B cell (primary cell): ENCODE measurements at regions not wholly inside any gene's neighbourhood (a gene's known extent, or its start where the extent isn't known, plus 50 kb on each side); places are given as distances from the start of the nearest gene placed in this dataset.

Experiments
- ATAC-seq: fragments of 200-7000 bp; cut with Tn5 transposase; one replicate; pipeline ENCODE4 v1.10.0; 2021; ENCODE audit warnings: low read depth, mild to moderate bottlenecking, moderate number of reproducible peaks, moderate library complexity
- CTCF ChIA-PET: fragments of 350-600 bp; sonication (Branson Sonifier 250); formaldehyde crosslinking; loops from one replicate; lab custom pipeline; 2021; ENCODE audit warnings: antibody characterized with exemption, inconsistent platforms; lab: Charles Lee
- POLR2A ChIA-PET: fragments of 350-600 bp; sonication (Branson Sonifier 250); formaldehyde crosslinking; loops from one replicate; lab custom pipeline; 2021; ENCODE audit warnings: antibody characterized with exemption; lab: Charles Lee
- DNase-seq: peaks from one replicate; pipeline ENCODE4 v3.0.0; 2013
- H2AFZ ChIP-seq: 2 replicates; pipeline ENCODE4 v1.6.1; 2012; ENCODE audit warnings: mild to moderate bottlenecking, low read depth, low read length; ENCODE audit not compliant: insufficient read depth, poor library complexity, severe bottlenecking
- H3K27ac ChIP-seq, 2 donors: 1 replicate in 1 of 2; 2 replicates in 1 of 2; pipeline ENCODE4 v1.5.1; 2012 to 2013; ENCODE audit warnings: low read length in 2 of 2, mild to moderate bottlenecking in 2 of 2, moderate library complexity in 1 of 2
- H3K27me3 ChIP-seq, 4 experiments: fragments of 200-600 bp in 1 of 4; sonication (generic) in 1 of 4; replicated peaks in 1 of 4; 1 replicate in 2 of 4; 2 replicates in 2 of 4; pipeline versions ENCODE4 v1.6.1 to v1.7.0; 2013 to 2016; ENCODE audit warnings: low read length in 3 of 4, mild to moderate bottlenecking in 2 of 4, mixed read lengths in 1 of 4, moderate library complexity in 1 of 4; ENCODE audit not compliant: insufficient read depth in 4 of 4, control insufficient read depth in 3 of 4; ENCODE audit errors: control extremely low read depth in 1 of 4
- H3K36me3 ChIP-seq, 2 experiments: replicated peaks in 1 of 2; 1 replicate in 1 of 2; 2 replicates in 1 of 2; pipeline versions ENCODE4 v1.6.1 to v1.7.1; 2013; ENCODE audit warnings: low read length in 1 of 2; ENCODE audit not compliant: insufficient read depth in 2 of 2, control insufficient read depth in 1 of 2; ENCODE audit errors: control extremely low read depth in 1 of 2, extremely low read depth in 1 of 2
- H3K4me1 ChIP-seq, 2 donors: fragments of 200-600 bp in 1 of 2; sonication (generic) in 1 of 2; 1 replicate in 1 of 2; 2 replicates in 1 of 2; pipeline versions ENCODE4 v1.5.1 to v1.6.1; 2013 to 2017; ENCODE audit warnings: low read length in 2 of 2; ENCODE audit not compliant: control insufficient read depth in 2 of 2, insufficient read depth in 2 of 2
- H3K4me2 ChIP-seq: replicated peaks from 2 replicates; pipeline ENCODE3; 2012; ENCODE audit warnings: mild to moderate bottlenecking, low read depth, low read length; ENCODE audit not compliant: poor library complexity, severe bottlenecking
- H3K4me3 ChIP-seq, 5 experiments: fragments of 200-600 bp in 1 of 5; sonication (generic) in 1 of 5; 1 replicate in 3 of 5; 2 replicates in 2 of 5; pipeline versions ENCODE4 v1.5.1 to v1.7.0; 2011 to 2016; ENCODE audit warnings: low read length in 4 of 5, mild to moderate bottlenecking in 4 of 5, low read depth in 2 of 5, control low read depth in 1 of 5, moderate library complexity in 1 of 5; ENCODE audit not compliant: insufficient read depth in 1 of 5; ENCODE audit errors: control extremely low read depth in 1 of 5, extremely low read depth in 1 of 5
- H3K79me2 ChIP-seq: fragments of 200-600 bp; sonication (generic); one replicate; pipeline ENCODE4 v1.6.0; 2016; ENCODE audit warnings: low read length; ENCODE audit not compliant: control insufficient read depth, insufficient read depth
- H3K9ac ChIP-seq: fragments of 200-600 bp; sonication (generic); 2 replicates; pipeline ENCODE4 v1.6.1; 2017; ENCODE audit warnings: mild to moderate bottlenecking, low read length, moderate library complexity
- H3K9me3 ChIP-seq, 3 donors: one replicate each; pipeline versions ENCODE4 v1.6.1 to v1.7.1; 2013; ENCODE audit warnings: low read length in 2 of 3; ENCODE audit not compliant: control insufficient read depth in 2 of 3, insufficient read depth in 1 of 3; ENCODE audit errors: control extremely low read depth in 1 of 3
- H4K20me1 ChIP-seq: 2 replicates; pipeline ENCODE4 v1.6.0; 2012; ENCODE audit warnings: mild to moderate bottlenecking, low read length; ENCODE audit not compliant: insufficient read depth, control insufficient read depth, poor library complexity, severe bottlenecking
- H3K27ac Mint-ChIP-seq: one replicate; pipeline ENCODE4 v1.8.0; 2021; ENCODE audit warnings: mixed read lengths
- H3K27me3 Mint-ChIP-seq: one replicate; pipeline ENCODE4 v1.8.0; 2021; ENCODE audit warnings: mixed read lengths
- H3K4me1 Mint-ChIP-seq: one replicate; pipeline ENCODE4 v1.8.0; 2021; ENCODE audit warnings: mixed read lengths
- H3K4me3 Mint-ChIP-seq: one replicate; pipeline ENCODE4 v1.8.0; 2021; ENCODE audit warnings: mixed read lengths
- H3K9me3 Mint-ChIP-seq: one replicate; pipeline ENCODE4 v1.8.0; 2022; ENCODE audit warnings: mixed read lengths; ENCODE audit not compliant: insufficient read depth
- EZH2 ChIP-seq: IDR thresholded peaks from 2 replicates; pipeline ENCODE4 v1.6.1; 2012; ENCODE audit warnings: borderline replicate concordance, low read depth, mild to moderate bottlenecking, moderate library complexity, low read length; ENCODE audit not compliant: insufficient read depth, poor library complexity, severe bottlenecking
- WGBS: methylation state at CpG from one replicate; pipeline ENCODE4 v1.1.5; 2013; ENCODE audit warnings: missing lambda C conversion rate; ENCODE audit not compliant: insufficient coverage; 5-methylcytosine and 5-hydroxymethylcytosine counted together
- intact Hi-C: fragments of 100-400 bp; cut with micrococcal nuclease; formaldehyde crosslinking; loops from one replicate; pipeline ENCODE4 v1.10.0; 2022
- TF ChIP-seq, protein P1 (sequence below): fragments of 200-600 bp; IDR thresholded peaks from one replicate; pipeline ENCODE4 v1.8.0; 2022; ENCODE audit warnings: antibody characterized with exemption, mild to moderate bottlenecking

GRCh38 chr17:21493993-21494392, 117.8 kb downstream of the KCNJ12 start:
- Histone ChIP-seq H4K20me1 (no peaks in the 10 kb centered on the region), H2AFZ (no peak overlapping the region), H3K9me3 (no peaks in the 10 kb centered on the region), H3K9ac (no peak overlapping the region), H3K4me3 (no peak overlapping the region), H3K4me2 (no peak overlapping the region), H3K27me3 (peaks cover 0 to 5% (median 0%) of the 10 kb centered on the region in 4 experiments), H3K4me1 (no peaks in the 10 kb centered on the region), H3K36me3 (no peaks in the 10 kb centered on the region), H3K27ac (no peak overlapping the region), H3K79me2 (no peaks in the 10 kb centered on the region)
- Mint-ChIP-seq H3K9me3 (no peaks in the 10 kb centered on the region), H3K4me3 (no peak overlapping the region), H3K4me1 (no peaks in the 10 kb centered on the region), H3K27me3 (peaks cover 31% of the 10 kb centered on the region), H3K27ac (no peak overlapping the region)
- CTCF ChIA-PET = no interaction called here
- intact Hi-C loops = no loop called here
- ATAC-seq (no peak), DNase-seq (no peak)
- POLR2A ChIA-PET = no interaction called here
- TF ChIP-seq EZH2 = no peak
- TF ChIP-seq, protein P1, sequence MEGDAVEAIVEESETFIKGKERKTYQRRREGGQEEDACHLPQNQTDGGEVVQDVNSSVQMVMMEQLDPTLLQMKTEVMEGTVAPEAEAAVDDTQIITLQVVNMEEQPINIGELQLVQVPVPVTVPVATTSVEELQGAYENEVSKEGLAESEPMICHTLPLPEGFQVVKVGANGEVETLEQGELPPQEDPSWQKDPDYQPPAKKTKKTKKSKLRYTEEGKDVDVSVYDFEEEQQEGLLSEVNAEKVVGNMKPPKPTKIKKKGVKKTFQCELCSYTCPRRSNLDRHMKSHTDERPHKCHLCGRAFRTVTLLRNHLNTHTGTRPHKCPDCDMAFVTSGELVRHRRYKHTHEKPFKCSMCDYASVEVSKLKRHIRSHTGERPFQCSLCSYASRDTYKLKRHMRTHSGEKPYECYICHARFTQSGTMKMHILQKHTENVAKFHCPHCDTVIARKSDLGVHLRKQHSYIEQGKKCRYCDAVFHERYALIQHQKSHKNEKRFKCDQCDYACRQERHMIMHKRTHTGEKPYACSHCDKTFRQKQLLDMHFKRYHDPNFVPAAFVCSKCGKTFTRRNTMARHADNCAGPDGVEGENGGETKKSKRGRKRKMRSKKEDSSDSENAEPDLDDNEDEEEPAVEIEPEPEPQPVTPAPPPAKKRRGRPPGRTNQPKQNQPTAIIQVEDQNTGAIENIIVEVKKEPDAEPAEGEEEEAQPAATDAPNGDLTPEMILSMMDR = no peak
- WGBS = 95% methylated on average over 3 of the region's 10 CpGs

GRCh38 chr17:21495281-21495680, 119.1 kb downstream of the KCNJ12 start:
- Histone ChIP-seq H3K9ac (no peak overlapping the region), H4K20me1 (no peaks in the 10 kb centered on the region), H3K27ac (no peak overlapping the region), H3K79me2 (no peaks in the 10 kb centered on the region), H3K27me3 (peaks cover 0 to 9% (median 0%) of the 10 kb centered on the region in 4 experiments), H3K4me3 (no peak overlapping the region), H3K9me3 (no peaks in the 10 kb centered on the region), H3K36me3 (no peaks in the 10 kb centered on the region), H2AFZ (no peak overlapping the region), H3K4me1 (no peaks in the 10 kb centered on the region), H3K4me2 (no peak overlapping the region)
- ATAC-seq (no peak), DNase-seq (no peak)
- TF ChIP-seq EZH2 = no peak
- TF ChIP-seq, protein P1 = no peak
- no peak overlapping the region for H3K4me3 Mint-ChIP-seq
- WGBS = 100% methylated on average over 5 of the region's 8 CpGs
- no peak overlapping the region for H3K27ac Mint-ChIP-seq
- peaks cover 35% of the 10 kb centered on the region for H3K27me3 Mint-ChIP-seq
- intact Hi-C loops = no loop called here
- POLR2A ChIA-PET = no interaction called here
- CTCF ChIA-PET = no interaction called here
- no peaks in the 10 kb centered on the region for H3K4me1 Mint-ChIP-seq
- H3K9me3 Mint-ChIP-seq = no peaks in the 10 kb centered on the region
